Colonic mucosa (tissue), 4 donors: ENCODE measurements at regions not wholly inside any gene's neighbourhood (a gene's known extent, or its start where the extent isn't known, plus 50 kb on each side); places are given as distances from the start of the nearest gene placed in this dataset.
"Not testable (repeated sequence)": the region's sequence is repeated elsewhere in the genome, so short reads cannot be mapped to it uniquely, and the experiment has no call there.

Source experiments
- DNase-seq: peaks from one replicate; pipeline ENCODE4 v3.0.0-alpha.2; 2020
- H3K27ac ChIP-seq: fragments of 200-600 bp; one replicate; pipeline ENCODE4 v1.8.0; 2021
- H3K27me3 ChIP-seq: fragments of 200-600 bp; one replicate; pipeline ENCODE4 v1.8.0; 2021
- H3K36me3 ChIP-seq: fragments of 200-600 bp; one replicate; pipeline ENCODE4 v1.8.0; 2021
- H3K4me1 ChIP-seq: fragments of 200-600 bp; one replicate; pipeline ENCODE4 v1.8.0; 2021; ENCODE audit warnings: mild to moderate bottlenecking
- H3K4me3 ChIP-seq: fragments of 200-600 bp; one replicate; pipeline ENCODE4 v1.8.0; 2021
- H3K9ac ChIP-seq, 2 donors: one replicate each; pipeline ENCODE4 v1.7.0; 2013; ENCODE audit warnings: control low read depth in 2 of 2, low read depth in 2 of 2, low read length in 2 of 2
- H3K9me3 ChIP-seq: fragments of 200-600 bp; one replicate; pipeline ENCODE4 v1.8.0; 2021
- intact Hi-C: fragments of 100-400 bp; cut with DNase I; formaldehyde crosslinking; loops from one replicate; pipeline ENCODE4 v1.14.1; 2022
- TF ChIP-seq, protein P1 (sequence below): fragments of 200-600 bp; IDR thresholded peaks from one replicate; pipeline ENCODE4 v1.8.0; 2022; ENCODE audit warnings: antibody characterized with exemption, mild to moderate bottlenecking
- donor health status: healthy.
- donor health status: DM: no; HTN: no; CAD: no.
- donor health status: DM: no; HTN: no; CAD: no.

- no peaks in the 10 kb centered on the region for H3K9me3 ChIP-seq
- H3K36me3 ChIP-seq, result no peaks in the 10 kb centered on the region
- no peak overlapping the region for H3K9ac ChIP-seq
- H3K4me1 ChIP-seq, result no peaks in the 10 kb centered on the region
- H3K27me3 ChIP-seq, result no peaks in the 10 kb centered on the region
- TF ChIP-seq, protein P1, sequence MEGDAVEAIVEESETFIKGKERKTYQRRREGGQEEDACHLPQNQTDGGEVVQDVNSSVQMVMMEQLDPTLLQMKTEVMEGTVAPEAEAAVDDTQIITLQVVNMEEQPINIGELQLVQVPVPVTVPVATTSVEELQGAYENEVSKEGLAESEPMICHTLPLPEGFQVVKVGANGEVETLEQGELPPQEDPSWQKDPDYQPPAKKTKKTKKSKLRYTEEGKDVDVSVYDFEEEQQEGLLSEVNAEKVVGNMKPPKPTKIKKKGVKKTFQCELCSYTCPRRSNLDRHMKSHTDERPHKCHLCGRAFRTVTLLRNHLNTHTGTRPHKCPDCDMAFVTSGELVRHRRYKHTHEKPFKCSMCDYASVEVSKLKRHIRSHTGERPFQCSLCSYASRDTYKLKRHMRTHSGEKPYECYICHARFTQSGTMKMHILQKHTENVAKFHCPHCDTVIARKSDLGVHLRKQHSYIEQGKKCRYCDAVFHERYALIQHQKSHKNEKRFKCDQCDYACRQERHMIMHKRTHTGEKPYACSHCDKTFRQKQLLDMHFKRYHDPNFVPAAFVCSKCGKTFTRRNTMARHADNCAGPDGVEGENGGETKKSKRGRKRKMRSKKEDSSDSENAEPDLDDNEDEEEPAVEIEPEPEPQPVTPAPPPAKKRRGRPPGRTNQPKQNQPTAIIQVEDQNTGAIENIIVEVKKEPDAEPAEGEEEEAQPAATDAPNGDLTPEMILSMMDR, result no peak
- H3K4me3 ChIP-seq, result no peak overlapping the region
- intact Hi-C loops, result no loop called here
- H3K27ac ChIP-seq, result no peak overlapping the region
- no peak for DNase-seq
These were observed 362.4 kb upstream of the HTR2C start for GRCh38 chrX:114221445-114221844.

- no peaks in the 10 kb centered on the region for H3K36me3 ChIP-seq
- H3K9me3 ChIP-seq, result no peaks in the 10 kb centered on the region
- no peak overlapping the region for H3K4me3 ChIP-seq
- TF ChIP-seq, protein P1, result no peak
- no peaks in the 10 kb centered on the region for H3K27me3 ChIP-seq
- intact Hi-C loops, result no loop called here
- no peak for DNase-seq
- no peaks in the 10 kb centered on the region for H3K4me1 ChIP-seq
- no peak overlapping the region for H3K27ac ChIP-seq
- H3K9ac ChIP-seq, result no peak overlapping the region
These were observed 373.0 kb upstream of the HTR2C start for GRCh38 chrX:114210879-114211278.

GRCh38 chrX:114201622-114202021, 382.3 kb upstream of the HTR2C start:
- Histone ChIP-seq H3K27ac (no peak overlapping the region), H3K4me1 (no peaks in the 10 kb centered on the region), H3K9me3 (no peaks in the 10 kb centered on the region), H3K9ac (no peak overlapping the region), H3K36me3 (no peaks in the 10 kb centered on the region), H3K27me3 (no peaks in the 10 kb centered on the region), H3K4me3 (no peak overlapping the region)
- DNase-seq, result no peak
- TF ChIP-seq, protein P1, result no peak
- intact Hi-C loops, result no loop called here

- H3K9me3 ChIP-seq, result no peaks in the 10 kb centered on the region
- intact Hi-C loops, result no loop called here
- H3K4me1 ChIP-seq, result no peaks in the 10 kb centered on the region
- no peak overlapping the region for H3K27ac ChIP-seq
- no peak overlapping the region for H3K4me3 ChIP-seq
- TF ChIP-seq, protein P1, result no peak
- no peaks in the 10 kb centered on the region for H3K36me3 ChIP-seq
- no peak overlapping the region for H3K9ac ChIP-seq
- no peak for DNase-seq
- no peaks in the 10 kb centered on the region for H3K27me3 ChIP-seq
These were observed 402.7 kb upstream of the HTR2C start for GRCh38 chrX:114181195-114181594.

GRCh38 chrX:114178126-114178525, 405.8 kb upstream of the HTR2C start:
- Histone ChIP-seq H3K27ac (no peak overlapping the region), H3K27me3 (no peaks in the 10 kb centered on the region), H3K4me1 (no peaks in the 10 kb centered on the region), H3K9me3 (no peaks in the 10 kb centered on the region), H3K4me3 (no peak overlapping the region), H3K36me3 (no peaks in the 10 kb centered on the region), H3K9ac (no peak overlapping the region)
- no peak for DNase-seq
- TF ChIP-seq, protein P1, result no peak
- intact Hi-C loops, result no loop called here

DNA sequence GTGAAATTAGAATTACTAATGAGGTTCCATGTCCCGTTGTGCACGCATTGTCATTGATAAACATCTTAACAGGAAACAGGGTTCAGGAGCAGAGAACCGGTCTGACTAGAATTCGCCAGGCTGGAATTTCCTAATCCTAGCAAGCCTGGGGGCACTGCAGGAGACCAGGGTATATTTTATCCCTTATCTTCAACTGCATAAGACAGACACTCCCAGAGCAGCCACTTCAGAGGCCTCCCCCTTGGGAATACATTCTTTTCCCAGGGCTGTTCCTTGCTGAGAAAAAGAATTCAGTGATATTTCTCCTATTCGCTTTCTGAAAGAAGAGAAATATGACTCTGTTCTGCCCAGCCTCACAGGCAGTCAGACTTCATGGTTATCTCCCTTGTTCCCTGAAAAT, 416.6 kb upstream of the HTR2C start:
- H3K4me1 ChIP-seq, H3K9ac ChIP-seq, H3K36me3 ChIP-seq, H3K4me3 ChIP-seq, H3K27ac ChIP-seq, intact Hi-C loops, H3K27me3 ChIP-seq, H3K9me3 ChIP-seq, DNase-seq: not testable (repeated sequence)
